ENCODE measurements at regions not wholly inside any gene's neighbourhood (a gene's known extent, or its start where the extent isn't known, plus 50 kb on each side); places are given as distances from the start of the nearest gene placed in this dataset.

DNA sequence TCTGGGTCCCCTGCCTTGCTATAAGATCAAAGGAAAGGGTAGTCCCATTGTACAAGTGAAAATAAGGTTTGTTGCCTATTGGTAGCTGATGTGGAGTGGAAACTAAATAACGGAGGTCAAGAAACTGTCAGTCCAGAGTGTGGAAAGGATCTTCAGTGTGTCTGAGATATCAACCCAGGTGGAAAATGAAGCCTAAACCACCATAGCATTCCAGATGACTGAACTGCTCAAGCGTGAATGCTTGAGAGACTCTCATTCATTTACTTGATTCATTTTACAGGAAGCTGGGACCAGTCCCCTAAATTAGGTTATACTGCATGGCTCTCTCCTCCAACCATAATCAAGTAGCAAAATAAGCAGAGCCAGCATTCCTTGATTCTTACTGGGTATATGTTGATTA is 116.0 kb upstream of the SLC28A3 start:
- DNase-seq, result no peak

DNA sequence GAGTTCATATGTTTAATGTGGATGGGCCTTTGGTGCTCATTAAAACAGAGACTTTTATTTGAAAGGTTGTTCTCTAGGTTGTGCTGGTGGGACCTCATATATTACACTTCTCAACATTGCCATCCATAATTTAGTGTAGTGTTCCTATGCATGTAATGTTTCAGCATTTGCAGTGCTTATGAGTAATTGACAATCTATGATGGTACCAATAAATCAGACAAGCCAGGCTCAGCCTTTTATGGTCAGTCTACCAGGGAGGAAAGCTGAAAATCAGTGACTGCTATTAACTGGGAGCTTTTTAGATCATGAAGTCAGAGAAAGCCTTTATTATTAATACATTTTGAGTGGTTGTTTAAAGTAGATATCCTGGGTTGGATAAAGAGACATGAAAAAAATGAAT is 120.1 kb upstream of the SLC28A3 start:
- no peak for DNase-seq

DNA sequence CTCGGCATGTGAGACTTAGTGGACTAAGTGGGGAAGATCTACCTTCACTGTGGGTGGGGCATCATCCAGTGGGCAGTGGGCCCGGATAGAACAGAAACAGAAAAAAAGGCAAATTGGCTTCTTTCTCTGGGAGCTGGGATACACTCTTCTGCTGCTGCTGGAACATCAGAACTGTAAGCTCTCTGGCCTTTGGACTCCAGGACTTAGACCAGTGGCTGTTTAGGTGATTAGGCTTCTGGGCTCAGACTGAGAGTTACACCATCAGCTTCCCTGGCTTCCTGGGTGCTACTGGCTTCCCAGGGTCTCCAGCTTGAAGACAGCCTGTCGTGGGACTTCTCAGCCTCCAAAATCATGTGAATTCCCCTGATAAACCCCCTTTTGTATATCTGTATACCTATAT is 122.7 kb upstream of the SLC28A3 start:
- no peak for DNase-seq

DNA sequence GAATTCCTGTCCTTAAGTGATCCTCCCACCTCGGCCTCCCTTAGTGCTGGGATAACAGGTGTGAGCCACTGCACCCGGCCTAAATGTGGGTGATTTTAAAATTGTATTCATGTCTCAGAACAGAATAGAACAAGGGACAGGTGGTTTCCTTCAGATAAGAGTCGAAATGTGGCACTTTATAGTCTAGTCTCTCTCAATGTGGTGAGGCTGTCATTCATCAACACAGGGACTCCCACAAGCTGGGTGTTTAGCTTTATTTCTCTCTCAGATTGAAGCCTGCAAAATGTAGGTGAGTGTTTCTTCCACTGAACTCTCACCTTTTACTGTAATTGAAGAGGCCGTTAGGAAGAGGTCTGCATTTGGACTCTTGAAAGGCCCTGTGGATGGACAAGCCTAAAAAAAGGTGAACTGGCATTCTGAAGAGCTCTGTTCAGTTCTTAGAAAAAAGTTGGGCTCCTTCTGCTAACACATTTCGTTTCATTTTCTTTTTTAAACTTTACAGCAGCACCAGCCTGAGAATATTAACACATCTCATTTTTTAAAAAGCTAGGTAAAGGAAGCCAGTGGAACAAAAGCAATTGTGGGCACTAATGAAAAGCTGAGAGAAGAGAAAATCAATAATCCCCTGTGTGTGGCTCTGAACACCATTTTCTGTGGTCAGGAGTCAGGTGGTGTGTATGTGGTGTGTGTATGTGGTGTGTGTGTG is 126.2 kb upstream of the SLC28A3 start:
- no peak for DNase-seq

DNA sequence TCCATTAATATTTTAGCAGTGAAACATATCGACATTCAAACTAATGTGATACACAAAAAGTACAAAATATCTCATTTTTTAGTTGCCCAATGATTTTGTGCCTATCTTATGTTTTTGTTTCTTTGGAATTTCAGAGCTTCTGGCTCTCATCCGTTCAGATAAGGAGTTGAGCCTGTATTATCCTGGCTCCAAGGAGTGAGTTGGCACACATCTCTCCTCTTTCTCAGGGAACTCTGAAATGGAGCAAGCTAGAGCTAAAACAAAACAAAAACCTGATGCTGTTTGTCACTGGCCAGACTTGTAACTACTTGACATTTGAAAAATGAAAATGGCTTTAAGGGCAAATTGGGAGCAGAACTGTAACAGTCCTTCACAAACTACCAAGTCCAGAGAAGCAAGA is 131.3 kb upstream of the SLC28A3 start:
- DNase-seq, result no peak

DNA sequence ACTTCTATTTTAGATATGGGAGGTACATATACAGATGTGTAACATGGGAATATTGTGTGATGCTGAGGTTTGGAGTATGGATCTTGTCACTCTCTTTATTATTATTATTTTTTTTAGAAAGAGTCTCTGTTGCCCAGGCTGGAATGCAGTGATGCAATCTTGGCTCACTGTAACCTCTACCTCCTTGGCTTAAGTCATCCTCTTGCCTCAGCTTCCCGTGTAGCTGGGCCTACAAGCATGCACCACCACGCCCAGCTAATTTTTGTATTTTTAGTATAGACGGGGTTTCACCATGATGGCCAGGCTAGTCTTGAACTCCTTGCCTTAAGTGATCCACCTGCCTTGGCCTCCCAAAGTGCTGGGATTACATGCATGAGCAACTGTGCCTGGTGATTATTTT is 138.4 kb upstream of the SLC28A3 start:
- DNase-seq, result no peak

DNA sequence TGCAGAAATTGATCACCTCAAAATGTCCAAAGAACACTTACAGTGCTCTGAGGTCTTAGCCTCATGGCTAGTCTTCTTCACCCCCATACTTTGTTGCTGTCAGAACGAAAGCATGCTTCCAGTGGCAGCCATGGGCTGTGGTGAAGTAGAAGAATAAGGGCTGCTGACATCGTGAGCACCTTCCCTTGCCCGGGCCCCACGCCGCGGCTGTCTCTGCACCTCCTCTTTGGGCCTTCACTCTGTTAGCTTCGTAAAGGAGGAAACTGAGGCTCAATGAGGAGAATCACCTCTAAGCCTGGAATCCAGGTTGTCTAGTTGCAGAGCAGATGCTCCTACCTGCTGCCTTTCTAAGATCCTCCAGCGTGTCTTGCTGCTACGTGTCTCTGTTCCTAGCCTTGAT is 139.5 kb upstream of the SLC28A3 start:
- no peak for DNase-seq

DNA sequence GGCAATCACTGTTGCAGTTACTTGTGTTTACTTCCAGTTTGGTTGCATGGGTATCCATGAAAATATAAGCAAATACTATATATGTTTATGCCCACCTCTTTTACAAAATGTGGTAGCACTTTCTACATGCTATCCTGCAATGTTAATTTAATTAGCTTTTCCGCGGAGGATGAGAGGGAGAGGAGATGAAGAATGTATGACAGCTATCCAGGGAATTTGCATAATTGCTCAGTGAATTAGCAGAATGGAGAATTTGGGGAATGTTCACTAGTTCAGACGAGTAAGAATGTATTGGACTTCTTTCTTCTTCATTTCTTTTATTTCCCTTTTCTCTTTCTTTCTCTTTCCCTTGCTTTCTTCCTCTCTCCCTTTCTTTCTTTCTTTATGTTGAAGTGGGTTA is 140.7 kb upstream of the SLC28A3 start:
- DNase-seq, result no peak

DNA sequence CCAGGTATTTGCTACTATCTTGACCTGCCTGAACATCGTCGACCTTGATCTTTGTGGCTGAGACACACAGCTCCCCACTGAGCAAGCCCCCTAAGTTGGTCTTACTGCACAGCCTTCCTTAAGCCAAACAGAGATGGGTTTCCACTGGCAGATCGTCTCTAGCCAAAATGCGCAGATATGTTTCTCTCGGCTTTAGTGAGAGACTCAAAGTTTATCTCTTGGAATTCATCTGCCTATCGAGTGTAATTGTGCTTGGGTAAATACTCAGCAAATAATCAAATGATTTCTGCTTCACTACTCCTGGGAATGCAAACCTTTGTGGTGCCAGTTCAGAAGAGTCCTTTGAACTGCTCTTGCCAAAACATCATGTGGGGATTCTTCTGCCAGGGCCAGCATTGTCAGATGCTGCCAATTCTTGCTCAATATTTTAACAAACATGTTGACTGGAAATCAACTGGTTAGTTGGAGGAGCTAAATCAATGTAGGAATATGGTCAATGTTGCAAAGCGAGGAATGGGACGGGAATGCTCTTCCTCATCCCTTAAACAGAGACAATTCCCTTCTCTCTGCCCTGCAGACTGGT is 141.2 kb upstream of the SLC28A3 start:
- no peak for DNase-seq

DNA sequence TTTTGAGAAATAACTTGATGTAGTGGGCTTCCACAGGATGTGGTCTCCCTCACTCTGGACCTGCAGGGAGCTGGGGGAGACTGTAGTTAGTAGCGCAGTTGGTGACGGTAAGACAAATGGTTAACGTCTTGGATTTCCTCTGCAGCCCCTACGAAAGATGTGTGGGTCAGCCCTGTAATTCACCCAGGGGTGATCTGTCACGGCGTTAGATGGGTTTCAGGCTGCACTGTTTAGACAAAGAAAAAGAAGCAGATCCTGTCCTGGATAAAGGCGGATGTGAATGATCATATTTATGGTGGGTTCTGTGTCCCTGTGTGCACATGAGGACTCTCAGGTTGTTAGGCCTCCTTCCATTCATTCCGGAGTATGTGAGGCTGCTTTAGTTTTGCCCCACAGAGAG is 142.0 kb upstream of the SLC28A3 start:
- no peak for DNase-seq

DNA sequence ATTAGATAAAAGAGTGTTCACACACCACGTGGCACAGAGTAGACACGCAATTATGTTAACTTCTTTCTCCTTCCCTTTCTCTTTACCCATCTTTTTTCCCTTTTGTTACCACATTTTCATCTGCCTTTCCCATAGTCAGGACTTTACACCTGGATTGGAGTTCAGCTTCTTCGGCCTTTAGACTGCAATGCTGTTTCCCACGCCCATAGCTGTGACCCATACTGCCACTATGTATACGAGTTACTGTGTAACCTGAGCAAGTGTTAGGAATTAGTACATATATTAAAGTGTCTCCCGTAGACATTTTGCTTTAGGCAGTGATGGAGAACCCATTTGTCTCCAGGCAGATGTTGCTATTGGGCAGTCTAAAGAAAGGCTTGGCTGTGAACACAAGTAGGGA is 143.6 kb upstream of the SLC28A3 start:
- no peak for DNase-seq

DNA sequence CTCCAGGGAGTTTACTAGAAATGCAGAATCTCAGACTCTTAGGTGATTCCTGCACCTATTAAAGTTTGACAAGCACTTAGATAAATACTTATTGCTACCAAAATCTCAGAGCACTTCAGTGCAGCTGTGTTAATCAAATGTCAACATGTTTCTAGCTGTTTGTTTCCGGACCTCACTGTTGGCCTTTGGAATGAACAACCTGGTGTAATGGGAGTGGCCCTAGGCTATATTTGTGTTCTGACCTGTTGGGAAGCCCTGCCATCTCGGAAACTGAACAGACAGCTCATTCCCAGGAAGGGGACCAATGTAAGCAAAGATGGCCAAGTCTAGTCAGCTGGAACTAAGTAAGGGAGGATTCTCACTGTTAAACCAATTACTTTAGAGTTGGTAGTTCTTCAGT is 145.0 kb upstream of the SLC28A3 start:
- no peak for DNase-seq

DNA sequence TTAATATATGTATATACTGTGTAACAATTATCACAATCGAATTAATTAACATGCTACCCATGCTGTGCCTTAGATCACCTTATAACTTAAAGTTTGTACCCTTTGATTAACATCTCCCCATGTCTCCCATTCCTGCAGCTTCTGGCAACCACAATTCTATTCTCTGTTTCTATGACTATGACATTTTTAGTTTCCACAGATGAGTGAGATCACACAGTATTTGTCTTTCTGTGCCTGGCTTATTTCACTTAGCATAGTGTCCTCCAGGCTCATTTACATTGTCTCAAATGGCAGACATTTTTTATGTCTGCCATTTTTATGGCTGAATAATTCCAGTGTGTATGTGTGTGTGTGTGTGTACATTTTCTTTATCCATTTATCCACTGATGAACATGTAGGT is 146.1 kb upstream of the SLC28A3 start:
- DNase-seq, result no peak

DNA sequence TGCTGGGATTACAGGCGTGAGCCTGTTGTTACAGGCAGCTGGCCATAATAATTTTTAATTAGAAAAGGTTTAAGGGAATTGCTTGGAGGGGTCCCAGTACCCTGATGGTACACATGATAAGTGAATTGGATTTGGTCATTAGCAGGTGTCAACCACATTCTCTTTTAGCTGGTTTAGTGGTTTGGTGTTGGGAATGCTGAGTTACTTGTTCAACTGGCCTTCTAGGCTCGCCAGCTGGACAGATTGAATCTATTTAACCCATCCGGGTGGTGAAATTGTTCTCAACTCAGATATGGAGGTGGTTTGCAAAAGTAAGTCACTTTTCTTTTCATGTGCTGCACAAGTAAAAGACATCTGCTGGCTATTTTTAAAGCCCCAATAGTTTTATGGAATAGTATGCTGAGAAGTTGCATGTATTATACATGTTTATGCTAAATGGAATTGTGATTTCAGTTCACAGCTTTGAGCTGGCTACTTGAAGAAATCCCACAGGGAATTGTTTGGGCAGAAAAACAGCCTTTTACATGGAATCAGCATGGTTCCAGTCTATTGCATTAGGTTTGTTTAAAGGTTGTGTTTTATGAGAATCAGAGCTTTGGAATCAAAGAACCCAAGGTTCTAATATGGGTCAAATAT is 149.8 kb upstream of the SLC28A3 start:
- DNase-seq, result no peak

DNA sequence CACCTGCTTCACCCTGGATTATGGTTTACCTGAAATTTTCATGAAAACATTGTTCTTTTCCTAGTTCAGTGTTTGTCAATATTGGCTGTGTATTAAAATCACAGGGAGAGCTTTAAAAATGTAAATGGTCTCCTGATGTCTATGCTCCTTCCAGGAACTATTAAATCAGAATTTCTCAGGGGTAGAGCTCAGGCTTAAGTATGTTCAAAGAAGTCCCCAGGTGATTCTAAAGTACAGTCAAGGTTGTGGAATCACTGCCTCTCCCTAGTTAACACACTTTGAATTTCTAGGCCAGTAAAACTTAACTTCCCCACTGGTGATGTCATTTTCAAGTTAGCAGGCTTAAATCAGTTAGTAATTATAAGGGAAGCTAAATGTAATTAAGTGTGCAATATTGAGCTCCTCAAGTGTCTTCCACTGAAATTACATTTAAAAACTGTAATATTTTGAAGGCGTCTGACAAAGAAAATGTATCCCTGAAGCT is 150.3 kb upstream of the SLC28A3 start:
- no peak for DNase-seq

DNA sequence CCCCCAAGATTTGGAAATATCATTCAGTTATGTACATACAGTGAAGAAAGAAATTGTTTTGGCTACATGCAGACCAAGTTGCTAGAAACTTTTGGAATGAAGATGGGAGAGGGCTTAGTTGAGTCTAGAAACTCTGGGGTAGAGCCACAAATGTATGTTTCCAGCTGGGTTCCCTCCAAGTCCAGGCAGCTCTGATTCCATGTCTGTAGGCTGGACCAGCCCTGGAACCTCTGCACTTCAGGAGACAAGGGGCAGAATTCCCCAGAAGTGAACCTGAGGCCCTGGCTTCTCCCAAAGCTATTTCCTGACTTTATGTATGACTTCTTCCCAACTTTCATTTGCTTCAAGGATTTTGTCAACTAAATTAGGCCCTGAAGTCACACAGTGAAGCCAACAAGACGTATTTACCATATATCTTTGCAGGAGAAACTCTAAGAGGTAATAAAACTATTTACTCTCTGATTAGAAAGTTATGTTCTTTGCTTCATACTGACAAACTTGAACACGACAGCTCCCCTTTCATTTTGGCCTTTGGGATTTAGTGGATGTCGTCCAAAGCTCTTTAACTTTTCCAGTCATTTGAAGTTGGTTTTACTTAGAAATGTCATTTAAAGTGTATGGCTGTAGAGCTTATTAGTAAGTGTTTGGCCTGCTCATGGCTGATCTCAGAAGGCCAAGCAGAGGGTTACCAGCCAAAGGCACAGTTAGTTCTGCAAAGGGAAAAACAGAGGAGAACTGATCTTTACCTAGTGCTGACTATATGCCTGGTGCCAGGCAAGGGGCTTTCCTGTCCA is 152.0 kb upstream of the SLC28A3 start:
- no peak for DNase-seq

DNA sequence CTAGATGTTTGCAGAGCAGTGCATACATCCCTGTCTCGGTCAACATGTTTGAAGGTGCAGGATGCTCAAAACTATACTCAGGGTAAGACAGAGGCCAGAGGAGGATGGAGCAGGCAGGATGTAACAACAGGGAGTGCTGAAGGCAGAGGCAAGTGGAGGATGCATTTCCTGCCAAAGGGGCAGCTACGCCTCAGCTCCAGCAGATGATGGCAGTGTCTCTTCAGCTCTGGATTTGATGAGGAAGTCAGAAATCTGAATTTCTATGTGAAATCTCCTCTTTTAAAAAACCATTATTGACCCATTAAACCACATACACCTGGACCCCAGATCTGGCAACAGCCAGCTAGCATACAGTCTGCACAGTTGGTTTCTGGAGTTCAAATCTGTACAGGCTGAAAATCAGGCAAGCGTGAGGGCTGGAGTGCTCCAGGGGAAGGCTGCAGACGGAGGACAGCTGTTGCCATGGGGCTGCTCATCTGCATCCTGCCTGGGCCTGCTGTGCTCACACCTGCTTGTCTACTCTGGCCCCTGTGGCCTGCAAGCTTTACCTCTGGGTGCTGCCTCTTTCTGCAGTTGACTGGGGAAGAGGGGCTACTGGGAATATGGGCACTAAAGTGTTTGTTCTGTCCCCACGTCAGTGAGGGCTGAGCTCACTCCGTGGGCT is 152.9 kb upstream of the SLC28A3 start:
- no peak for DNase-seq

DNA sequence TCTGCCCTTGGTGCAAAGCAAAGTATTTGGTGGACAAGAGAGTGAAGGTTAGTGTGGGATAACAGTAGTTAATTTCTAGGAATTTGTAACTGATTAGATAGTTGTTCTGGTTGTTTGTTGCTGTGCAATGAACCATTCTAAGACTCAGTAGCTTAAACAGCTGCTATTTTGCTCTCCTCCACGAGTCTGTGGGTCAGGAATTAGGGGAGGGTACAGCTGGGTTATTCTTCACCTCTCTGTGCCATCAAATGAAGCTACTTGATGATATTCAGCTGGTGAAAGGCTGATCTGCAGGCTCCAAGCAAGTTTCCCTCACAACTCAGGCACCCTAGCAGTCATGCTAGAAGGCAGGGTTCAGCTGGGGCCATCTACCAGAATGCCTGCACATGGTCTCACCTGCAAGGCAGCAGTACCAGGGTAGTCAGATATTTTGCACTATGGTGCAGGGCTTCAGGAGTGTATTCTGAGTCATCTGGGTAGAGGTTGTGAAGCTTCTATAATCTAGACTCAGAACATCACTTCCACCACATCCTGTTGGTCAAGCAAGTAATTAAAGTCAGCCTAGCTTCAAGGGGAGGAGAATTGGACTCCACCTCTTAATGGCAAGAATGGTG is 159.5 kb upstream of the SLC28A3 start:
- DNase-seq, result no peak

DNA sequence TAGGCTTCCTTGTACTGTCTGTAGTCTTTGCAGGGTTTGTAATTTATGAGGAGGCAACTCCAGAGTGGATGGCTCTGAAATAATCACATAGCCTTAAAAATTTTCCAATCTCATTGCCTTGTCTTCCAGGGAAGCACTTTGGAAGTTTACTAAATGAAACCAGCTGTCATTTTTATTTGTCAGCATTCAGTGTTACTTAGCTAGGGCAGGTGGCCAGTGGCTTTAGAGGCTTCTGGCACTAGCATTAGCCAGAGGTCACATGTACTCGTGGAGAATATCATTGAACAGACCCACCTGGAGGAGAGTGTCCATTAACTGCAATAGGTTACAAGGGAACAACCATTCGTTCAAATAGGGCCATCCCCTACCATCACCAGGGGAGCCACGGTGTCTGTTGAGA is 160.3 kb upstream of the SLC28A3 start:
- DNase-seq, result no peak

DNA sequence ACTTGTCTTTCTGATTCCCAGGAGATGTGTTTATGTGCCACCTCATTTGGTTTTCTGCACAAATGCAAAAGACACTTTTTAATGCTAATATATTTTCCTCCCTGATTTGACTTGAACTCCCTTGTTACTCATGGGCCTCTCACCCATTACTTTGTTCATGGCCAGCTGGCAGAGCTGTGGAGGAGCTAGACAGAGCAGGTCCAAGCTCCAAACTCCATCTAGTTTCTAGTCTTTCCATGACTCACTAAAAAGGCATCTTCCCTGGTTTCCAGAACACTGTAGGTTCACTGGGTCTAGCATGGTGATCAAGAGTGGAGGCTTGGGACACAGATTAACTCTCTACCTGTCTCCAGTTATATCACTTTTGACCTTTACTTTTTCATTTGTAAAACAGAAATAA is 161.0 kb upstream of the SLC28A3 start:
- DNase-seq, result no peak

DNA sequence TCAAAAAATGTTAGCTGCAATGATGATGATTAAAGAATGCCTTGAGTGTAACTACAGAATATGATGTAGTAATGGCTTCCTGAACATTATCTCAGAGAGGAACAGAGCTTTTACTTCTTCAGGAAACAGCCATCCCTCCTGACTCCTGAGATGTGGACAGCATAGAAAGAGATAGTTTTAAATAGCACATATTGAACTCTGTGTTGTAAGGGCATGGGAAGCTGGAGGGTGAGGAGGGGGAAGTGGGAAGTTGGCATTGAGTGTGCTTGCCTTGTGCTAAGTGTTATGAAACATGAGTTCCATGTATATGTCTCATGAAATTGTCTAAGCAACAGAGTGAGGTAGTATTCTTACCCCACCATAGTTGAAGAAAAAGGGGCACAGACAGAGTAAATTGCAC is 161.5 kb upstream of the SLC28A3 start:
- DNase-seq, result no peak

DNA sequence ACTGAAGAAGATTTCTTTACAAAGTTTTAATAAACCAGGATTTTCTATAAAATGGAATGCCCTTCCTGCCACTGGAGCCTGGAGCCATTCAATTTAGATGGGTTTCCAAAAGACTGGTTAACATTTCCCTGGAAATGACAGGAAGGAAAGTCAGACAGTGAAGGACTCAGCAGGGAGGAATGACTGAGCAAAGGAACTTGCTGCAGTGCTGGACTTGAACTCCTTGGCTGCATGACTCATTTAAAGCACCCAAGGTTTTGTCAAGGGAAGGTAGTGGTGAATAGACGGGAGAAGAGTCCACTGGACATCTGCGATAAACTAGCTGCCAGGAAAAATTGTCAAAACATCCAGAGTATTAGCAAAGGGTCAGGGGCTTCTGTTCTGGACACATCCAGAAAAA is 163.8 kb upstream of the SLC28A3 start:
- no peak for DNase-seq
